ENCODE measurements at regions not wholly inside any gene's neighbourhood (a gene's known extent, or its start where the extent isn't known, plus 50 kb on each side); places are given as distances from the start of the nearest gene placed in this dataset.

DNA sequence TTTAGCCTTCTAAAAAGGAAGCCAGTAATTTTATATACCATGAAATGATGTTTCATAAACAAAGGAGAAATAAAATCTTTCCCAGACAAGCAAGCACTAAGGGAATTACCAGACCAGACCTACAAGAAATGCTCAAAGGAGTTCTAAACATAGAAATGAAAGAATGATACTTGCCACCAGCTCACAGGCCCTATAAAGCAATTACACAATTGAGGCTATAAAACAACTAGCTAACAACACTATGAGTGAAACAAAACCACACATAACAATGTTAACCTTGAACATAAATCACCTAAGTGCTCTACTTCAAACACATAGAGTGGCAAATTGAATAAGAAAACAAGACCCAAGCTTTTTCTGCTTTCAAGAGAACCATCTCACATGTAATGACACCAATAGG, 123.8 kb downstream of the BARHL2 start:
- Histone ChIP-seq H3K27me3 (peaks cover 10% of the 10 kb centered on the region), H3K9me3 (peaks cover 0 to 51% (median 0%) of the 10 kb centered on the region in 3 donors), H3K36me3 (no peaks in the 10 kb centered on the region), H3K4me1 (no peaks in the 10 kb centered on the region), H3K27ac (no peak overlapping the region), H3K4me3 (no peak overlapping the region)
- no peak for ATAC-seq
- TF ChIP-seq, protein P1, sequence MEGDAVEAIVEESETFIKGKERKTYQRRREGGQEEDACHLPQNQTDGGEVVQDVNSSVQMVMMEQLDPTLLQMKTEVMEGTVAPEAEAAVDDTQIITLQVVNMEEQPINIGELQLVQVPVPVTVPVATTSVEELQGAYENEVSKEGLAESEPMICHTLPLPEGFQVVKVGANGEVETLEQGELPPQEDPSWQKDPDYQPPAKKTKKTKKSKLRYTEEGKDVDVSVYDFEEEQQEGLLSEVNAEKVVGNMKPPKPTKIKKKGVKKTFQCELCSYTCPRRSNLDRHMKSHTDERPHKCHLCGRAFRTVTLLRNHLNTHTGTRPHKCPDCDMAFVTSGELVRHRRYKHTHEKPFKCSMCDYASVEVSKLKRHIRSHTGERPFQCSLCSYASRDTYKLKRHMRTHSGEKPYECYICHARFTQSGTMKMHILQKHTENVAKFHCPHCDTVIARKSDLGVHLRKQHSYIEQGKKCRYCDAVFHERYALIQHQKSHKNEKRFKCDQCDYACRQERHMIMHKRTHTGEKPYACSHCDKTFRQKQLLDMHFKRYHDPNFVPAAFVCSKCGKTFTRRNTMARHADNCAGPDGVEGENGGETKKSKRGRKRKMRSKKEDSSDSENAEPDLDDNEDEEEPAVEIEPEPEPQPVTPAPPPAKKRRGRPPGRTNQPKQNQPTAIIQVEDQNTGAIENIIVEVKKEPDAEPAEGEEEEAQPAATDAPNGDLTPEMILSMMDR (IDR thresholded peaks at IDR 0.05) = no peak
- no peak for TF ChIP-seq EP300 (IDR thresholded peaks at IDR 0.05)
- TF ChIP-seq POLR2A (IDR thresholded peaks at IDR 0.05) = no peak
- no peak for TF ChIP-seq POLR2AphosphoS5 (IDR thresholded peaks at IDR 0.05)

DNA sequence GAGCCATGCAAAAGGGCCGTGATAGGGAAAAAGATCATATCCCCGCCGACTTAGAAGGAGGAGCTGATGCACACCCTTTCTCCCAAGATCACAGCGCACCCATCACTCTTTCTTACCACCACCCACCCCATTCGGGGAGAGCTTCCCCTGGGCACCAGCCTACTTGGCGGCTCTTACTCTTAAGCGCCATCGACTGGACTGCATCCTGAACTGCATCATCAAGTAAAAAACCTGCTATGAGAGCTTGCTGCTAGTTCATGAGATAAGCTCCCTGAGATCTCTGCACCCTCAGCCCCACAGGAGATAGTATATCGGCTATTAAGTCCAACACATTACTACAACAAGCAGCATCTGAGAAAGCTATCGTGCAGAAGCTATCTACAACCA, 125.1 kb downstream of the BARHL2 start:
- Histone ChIP-seq H3K4me3 (no peak overlapping the region), H3K36me3 (no peaks in the 10 kb centered on the region), H3K27me3 (peaks cover 10% of the 10 kb centered on the region), H3K27ac (no peak overlapping the region), H3K4me1 (no peaks in the 10 kb centered on the region), H3K9me3 (peaks cover 0 to 42% (median 0%) of the 10 kb centered on the region in 3 donors)
- 59 to 66% methylated on average over 9 of the region's 10 CpGs for WGBS, 2 donors (ENCODE audit: low coverage in 1 of 2)
- no peak for ATAC-seq
- no peak for TF ChIP-seq POLR2A (IDR thresholded peaks at IDR 0.05)
- no peak for TF ChIP-seq EP300 (IDR thresholded peaks at IDR 0.05)
- no peak for TF ChIP-seq POLR2AphosphoS5 (IDR thresholded peaks at IDR 0.05)
- TF ChIP-seq, protein P1 (IDR thresholded peaks at IDR 0.05) = no peak

DNA sequence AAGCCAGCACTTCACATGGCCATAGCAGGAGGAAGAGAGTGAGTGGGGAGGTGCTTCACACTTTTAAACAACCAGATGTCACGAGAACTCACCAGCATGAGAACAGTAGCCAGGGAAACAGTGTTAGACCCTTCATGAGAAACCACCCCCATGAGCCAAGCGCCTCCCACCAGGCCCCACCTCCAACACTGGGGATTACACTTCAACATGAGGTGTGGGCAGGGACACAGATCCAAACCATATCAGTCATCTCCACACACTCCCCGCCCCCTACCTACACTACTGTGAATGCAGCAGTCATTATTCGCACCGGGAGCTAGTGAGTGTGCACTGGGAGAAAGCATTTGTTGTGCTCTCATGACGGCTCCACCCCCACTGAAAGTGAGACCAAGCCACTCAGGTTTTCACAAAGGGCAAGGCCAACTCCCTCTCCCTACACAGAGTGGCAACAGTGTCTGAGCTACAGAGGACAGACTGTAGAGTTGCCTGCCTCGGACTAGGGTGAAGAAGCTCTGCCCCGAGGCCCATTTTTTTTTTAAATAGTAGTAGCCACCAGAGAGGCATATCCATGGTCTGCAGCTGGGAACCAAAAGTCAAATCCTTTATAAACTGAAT, 125.6 kb downstream of the BARHL2 start:
- TF ChIP-seq POLR2A (IDR thresholded peaks at IDR 0.05) (no peak), EP300 (IDR thresholded peaks at IDR 0.05) (no peak)
- Histone ChIP-seq H3K36me3 (no peaks in the 10 kb centered on the region), H3K4me3 (no peak overlapping the region), H3K27ac (no peak overlapping the region), H3K4me1 (no peaks in the 10 kb centered on the region), H3K9me3 (peaks cover 0 to 37% (median 0%) of the 10 kb centered on the region in 3 donors), H3K27me3 (peaks cover 10% of the 10 kb centered on the region)
- no peak for ATAC-seq
- WGBS, 2 donors (ENCODE audit: low coverage in 1 of 2) = 56 to 67% methylated on average over 1 to 6 of the region's 8 CpGs

DNA sequence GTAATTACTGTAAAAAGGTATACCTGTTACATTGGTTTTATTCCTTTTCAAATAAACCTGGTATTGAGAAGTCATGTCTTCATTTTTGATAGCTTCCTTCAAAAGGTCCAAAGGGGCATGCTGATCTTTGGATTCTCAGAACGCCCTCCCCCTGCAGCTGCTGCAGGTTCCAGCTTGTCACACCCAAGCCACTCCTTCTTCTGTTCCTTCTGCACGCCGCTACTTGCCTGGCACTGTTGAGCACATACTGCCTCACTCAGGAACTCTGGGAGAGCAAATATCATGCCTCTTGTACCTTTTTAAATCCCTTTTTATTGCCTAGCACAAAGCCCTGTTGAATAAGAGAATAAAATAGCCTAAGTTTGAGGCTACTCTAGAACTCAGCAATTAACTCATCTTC, 136.9 kb downstream of the BARHL2 start:
- no peaks in the 10 kb centered on the region for H3K4me1 ChIP-seq
- H3K9me3 ChIP-seq = no peaks in the 10 kb centered on the region
- no peak overlapping the region for H3K27ac ChIP-seq
- ATAC-seq = no peak
- WGBS, 2 donors (ENCODE audit: low coverage in 1 of 2) = 28 to 59% methylated on average over 3 of the region's 3 CpGs
- TF ChIP-seq, protein P1 (IDR thresholded peaks at IDR 0.05) = no peak
- TF ChIP-seq EP300 (IDR thresholded peaks at IDR 0.05) = no peak
- no peak for TF ChIP-seq POLR2AphosphoS5 (IDR thresholded peaks at IDR 0.05)
- no peak for TF ChIP-seq POLR2A (IDR thresholded peaks at IDR 0.05)
- H3K4me3 ChIP-seq = no peak overlapping the region
- H3K27me3 ChIP-seq = peaks cover 23% of the 10 kb centered on the region
- H3K36me3 ChIP-seq = no peaks in the 10 kb centered on the region

DNA sequence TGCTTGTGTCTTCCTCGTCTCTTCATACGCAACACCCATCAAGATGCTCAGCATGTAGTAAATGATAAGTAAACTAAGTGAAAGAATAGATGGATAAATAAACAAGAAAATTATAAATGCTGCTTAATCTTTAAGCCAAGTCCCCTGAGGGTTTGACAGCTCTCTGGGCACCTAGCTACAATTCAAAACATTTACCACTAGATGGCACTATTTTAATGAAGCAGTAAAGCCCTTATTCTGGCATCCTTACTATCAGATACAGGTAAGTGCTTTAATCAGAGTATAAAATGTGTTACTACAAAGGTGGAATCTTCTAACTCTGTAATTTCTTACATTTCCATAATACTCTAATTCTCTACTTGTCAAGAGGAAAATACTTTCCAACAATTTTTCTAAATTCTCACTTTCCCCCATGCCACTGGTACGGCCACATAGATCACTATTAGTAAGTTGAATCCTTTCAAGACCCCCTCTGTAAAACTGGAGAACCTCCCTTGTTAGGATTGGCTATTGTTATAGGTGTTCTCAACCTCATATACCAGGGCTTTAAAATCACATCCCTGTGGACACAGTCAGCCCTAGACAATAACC, 137.8 kb downstream of the BARHL2 start:
- ATAC-seq = no peak
- 41 to 47% methylated on average over 3 of the region's 3 CpGs for WGBS, 2 donors (ENCODE audit: low coverage in 1 of 2)
- no peak for TF ChIP-seq EP300 (IDR thresholded peaks at IDR 0.05)
- TF ChIP-seq POLR2A (IDR thresholded peaks at IDR 0.05) = no peak
- TF ChIP-seq, protein P1 (IDR thresholded peaks at IDR 0.05) = peak; percentile 31 to 61 (median 48)
- TF ChIP-seq POLR2AphosphoS5 (IDR thresholded peaks at IDR 0.05) = no peak
- Histone ChIP-seq H3K4me1 (no peaks in the 10 kb centered on the region), H3K4me3 (no peak overlapping the region), H3K27me3 (peaks cover 29% of the 10 kb centered on the region), H3K9me3 (no peaks in the 10 kb centered on the region), H3K27ac (no peak overlapping the region), H3K36me3 (no peaks in the 10 kb centered on the region)

Measured in gastroesophageal sphincter (tissue), 4 donors.